LNCAP (cell line): ENCODE measurements at regions not wholly inside any gene's neighbourhood (a gene's known extent, or its start where the extent isn't known, plus 50 kb on each side); places are given as distances from the start of the nearest gene placed in this dataset.

ENCODE experiments used
- TF ChIP-seq, protein P1 (sequence below): fragments of 450-650 bp; IDR thresholded peaks from 2 replicates; pipeline ENCODE4 v1.5.1; 2017; ENCODE audit warnings: mild to moderate bottlenecking

DNA sequence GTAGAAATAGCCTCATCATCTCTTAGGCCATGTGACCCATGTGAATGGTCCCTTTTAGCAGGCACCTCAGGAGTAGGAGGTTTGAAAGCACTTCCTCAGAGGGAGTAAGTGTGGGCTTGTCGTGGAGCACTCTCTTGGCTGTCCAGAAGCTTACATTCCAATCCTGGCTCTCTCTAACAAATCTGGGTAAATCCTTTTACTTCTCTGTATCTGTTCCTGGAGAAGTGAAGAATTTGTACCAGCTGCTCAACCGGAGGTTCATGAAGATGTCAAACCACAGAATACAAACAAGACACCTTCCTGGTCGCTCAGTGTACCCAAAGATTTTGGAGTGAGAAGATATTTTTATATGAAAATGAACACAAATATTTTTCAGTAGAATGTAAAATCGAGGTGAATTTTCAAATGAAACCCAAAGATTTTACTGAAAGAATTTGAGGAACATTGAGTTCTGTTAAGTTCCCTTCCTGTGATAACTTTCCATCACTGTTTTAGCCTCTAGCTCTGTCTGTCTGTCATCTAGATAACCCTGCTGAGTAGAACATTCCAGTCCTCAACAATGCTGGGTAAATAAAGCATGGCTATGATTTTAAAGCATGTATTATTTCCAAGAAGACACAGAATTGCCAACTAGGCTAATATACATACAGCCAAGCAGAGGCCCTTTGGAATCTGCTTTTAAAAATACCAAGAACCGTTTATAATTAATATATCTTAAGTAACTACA lies 263.9 kb upstream of the RGS6 start:
- TF ChIP-seq, protein P1, sequence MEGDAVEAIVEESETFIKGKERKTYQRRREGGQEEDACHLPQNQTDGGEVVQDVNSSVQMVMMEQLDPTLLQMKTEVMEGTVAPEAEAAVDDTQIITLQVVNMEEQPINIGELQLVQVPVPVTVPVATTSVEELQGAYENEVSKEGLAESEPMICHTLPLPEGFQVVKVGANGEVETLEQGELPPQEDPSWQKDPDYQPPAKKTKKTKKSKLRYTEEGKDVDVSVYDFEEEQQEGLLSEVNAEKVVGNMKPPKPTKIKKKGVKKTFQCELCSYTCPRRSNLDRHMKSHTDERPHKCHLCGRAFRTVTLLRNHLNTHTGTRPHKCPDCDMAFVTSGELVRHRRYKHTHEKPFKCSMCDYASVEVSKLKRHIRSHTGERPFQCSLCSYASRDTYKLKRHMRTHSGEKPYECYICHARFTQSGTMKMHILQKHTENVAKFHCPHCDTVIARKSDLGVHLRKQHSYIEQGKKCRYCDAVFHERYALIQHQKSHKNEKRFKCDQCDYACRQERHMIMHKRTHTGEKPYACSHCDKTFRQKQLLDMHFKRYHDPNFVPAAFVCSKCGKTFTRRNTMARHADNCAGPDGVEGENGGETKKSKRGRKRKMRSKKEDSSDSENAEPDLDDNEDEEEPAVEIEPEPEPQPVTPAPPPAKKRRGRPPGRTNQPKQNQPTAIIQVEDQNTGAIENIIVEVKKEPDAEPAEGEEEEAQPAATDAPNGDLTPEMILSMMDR: no peak

DNA sequence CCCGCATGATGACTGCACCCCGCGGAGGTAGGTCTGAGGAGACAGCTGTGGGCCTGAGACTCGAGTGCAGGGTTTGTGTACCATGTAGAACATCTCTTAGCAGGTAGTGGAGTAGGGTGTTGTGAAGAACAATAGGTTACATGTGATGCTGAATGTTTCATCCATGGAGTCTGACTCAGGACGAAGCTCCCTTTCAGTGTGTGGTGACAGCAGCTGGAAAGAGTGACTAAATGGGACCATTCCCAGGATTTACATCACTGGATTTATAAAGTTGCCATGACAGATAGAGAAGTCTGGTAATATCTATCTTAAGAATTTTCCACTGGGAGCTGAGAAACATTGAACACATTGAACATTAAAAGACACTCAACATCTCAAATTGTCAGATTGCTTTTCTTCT lies 259.6 kb upstream of the RGS6 start:
- TF ChIP-seq, protein P1: no peak

DNA sequence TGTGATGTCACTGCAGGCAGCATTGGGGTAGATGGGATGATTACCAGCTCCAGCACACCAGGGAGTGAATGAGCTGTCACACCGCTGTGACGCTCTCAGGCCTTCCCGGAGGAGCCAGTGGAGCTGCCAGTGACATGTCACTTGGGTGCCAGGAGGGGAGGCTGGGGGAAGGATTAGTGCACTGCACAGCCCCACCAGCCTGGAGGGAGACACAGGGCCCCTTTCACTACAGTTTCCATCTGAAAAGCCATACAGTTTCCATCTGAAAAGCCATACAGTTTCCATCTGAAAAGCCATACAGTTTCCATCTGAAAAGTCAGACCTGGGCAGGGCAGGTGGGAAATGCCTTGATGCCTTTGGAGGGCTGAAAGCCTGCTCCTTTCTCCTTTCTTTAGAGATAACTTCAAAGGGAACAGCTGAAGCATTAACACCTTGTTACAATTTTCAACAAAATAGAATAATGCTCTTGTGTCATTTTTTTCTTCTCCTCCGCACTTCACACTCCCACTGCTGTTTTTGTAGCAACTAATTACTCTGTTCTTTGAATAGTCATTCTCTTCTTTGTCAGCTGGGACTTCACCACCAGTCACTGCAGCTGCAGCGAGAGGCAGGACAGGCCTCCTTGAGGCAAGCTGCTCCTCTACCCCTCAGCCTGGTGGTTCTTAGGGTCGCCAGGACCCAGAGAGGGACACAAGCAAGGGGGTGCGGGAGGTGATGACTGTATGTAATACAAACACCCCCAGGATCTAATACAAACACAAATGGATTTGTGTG lies 256.9 kb upstream of the RGS6 start:
- TF ChIP-seq, protein P1: no peak

DNA sequence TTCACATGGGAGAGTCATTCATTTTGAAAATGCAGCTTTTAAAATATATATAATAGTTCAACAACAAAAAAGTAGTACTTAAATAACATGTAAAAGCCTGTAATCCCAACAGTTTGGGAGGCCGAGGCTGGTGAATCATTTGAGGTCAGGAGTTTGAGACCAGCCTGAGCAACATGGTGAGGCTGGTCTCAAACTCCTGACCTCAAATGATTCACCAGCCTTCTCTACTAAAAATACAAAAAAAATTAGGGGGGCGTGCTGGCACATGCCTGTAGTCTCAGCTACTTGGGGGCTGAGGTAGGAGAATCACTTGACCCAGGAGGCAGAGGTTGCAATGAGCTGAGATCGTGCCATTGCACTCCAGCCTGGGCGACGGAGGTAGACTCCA lies 256.3 kb upstream of the RGS6 start:
- TF ChIP-seq, protein P1: no peak

DNA sequence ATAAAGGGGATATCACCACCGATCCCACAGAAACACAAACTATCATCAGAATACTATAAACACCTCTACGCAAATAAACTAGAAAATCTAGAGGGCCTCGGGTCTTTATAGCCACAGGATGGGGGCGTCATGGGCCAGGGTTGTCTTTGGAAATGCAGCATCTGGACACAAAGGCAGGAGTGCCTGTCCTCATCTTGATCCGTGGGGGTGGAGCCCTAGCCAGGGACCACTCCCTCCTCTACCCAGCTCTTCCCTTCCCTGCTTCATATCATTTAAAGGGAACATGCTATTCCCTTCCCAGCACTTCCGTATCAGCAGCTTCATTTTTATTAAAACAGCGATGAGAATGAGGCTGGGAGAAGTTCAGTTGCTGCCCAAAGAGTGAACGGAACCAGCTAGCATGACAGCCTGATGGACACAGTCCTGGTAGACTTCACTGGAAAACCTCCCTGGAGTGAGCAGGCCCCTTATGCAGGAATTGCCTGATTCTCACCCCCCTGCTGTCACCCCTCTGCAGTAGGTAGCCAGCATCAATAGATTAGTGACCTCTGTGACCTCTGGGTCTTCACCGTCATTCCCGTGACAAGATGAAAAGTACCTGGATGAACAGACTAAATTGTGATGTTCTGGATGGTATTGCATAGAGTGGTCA lies 251.4 kb upstream of the RGS6 start:
- TF ChIP-seq, protein P1: no peak

DNA sequence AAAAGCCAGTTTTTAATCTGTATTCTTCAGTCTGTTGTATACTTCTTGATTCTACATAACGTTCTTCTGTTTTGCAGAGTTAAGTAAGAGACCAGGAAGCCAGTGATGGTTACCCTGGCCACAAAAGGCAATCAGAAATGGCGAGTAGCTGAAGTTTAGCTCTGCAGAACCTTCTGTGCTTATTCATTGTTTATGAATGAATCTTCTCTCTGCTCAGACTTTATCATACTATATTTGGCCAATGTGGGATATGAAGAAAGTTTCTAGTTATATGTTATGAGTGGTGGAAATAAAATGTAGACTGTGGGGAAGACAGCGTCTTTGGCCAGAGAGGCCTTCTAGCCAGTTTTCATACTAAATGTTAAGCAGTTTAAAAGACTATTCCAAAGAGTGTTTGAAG lies 249.9 kb upstream of the RGS6 start:
- TF ChIP-seq, protein P1: no peak

DNA sequence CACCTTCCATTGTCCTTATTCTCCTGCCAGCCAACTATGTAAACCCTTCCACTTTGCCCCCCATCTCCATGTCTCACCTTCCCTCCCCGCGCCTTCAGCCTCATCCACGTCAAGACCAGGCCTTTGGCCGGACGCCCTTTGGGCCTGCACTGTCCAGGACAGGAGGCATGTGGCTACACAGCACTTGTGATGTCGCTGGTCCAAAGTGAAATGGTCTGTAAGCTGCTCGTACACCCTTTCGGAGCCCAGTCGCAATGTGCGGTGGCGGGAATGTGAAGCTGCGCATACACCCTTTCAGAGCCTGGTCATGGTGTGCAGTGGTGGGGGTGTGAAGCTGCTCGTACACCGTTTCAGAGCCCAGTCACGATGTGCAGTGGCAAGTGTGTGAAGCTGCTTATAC lies 247.9 kb upstream of the RGS6 start:
- TF ChIP-seq, protein P1: no peak
